ENCODE measurements at regions not wholly inside any gene's neighbourhood (a gene's known extent, or its start where the extent isn't known, plus 50 kb on each side); places are given as distances from the start of the nearest gene placed in this dataset.

GRCh38 chr2:88949336-88949735, 257.9 kb downstream of the RPIA start:
- no peak for TF ChIP-seq POLR2A (IDR thresholded peaks at IDR 0.05)
- TF ChIP-seq, protein P1, sequence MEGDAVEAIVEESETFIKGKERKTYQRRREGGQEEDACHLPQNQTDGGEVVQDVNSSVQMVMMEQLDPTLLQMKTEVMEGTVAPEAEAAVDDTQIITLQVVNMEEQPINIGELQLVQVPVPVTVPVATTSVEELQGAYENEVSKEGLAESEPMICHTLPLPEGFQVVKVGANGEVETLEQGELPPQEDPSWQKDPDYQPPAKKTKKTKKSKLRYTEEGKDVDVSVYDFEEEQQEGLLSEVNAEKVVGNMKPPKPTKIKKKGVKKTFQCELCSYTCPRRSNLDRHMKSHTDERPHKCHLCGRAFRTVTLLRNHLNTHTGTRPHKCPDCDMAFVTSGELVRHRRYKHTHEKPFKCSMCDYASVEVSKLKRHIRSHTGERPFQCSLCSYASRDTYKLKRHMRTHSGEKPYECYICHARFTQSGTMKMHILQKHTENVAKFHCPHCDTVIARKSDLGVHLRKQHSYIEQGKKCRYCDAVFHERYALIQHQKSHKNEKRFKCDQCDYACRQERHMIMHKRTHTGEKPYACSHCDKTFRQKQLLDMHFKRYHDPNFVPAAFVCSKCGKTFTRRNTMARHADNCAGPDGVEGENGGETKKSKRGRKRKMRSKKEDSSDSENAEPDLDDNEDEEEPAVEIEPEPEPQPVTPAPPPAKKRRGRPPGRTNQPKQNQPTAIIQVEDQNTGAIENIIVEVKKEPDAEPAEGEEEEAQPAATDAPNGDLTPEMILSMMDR (IDR thresholded peaks at IDR 0.05), result no peak
- no peak for TF ChIP-seq POLR2AphosphoS5 (IDR thresholded peaks at IDR 0.05)
- TF ChIP-seq EP300 (IDR thresholded peaks at IDR 0.05), result no peak
